HG03432 (cell line): ENCODE measurements at regions not wholly inside any gene's neighbourhood (a gene's known extent, or its start where the extent isn't known, plus 50 kb on each side); places are given as distances from the start of the nearest gene placed in this dataset.
A peak's percentile ranks its signal among the peaks of the same experiment; 100 is the strongest.

Experiments
- ATAC-seq: cut with Tn5 transposase; IDR thresholded peaks from one replicate; pipeline ENCODE4 v1.9.1; 2021; ENCODE audit warnings: mild to moderate bottlenecking, moderate library complexity; ENCODE audit not compliant: unreplicated experiment

- ATAC-seq: no peak
These were observed 202.4 kb upstream of the NEBL start for GRCh38 chr10:21099291-21100062.

GRCh38 chr10:21097926-21098355, 200.8 kb upstream of the NEBL start:
- no peak for ATAC-seq

GRCh38 chr10:21095494-21096055, 198.5 kb upstream of the NEBL start:
- ATAC-seq: no peak

GRCh38 chr10:21095073-21095472, 198.0 kb upstream of the NEBL start:
- no peak for ATAC-seq

GRCh38 chr10:21092683-21093524, 195.8 kb upstream of the NEBL start:
- no peak for ATAC-seq

GRCh38 chr10:21090609-21091082, 193.5 kb upstream of the NEBL start:
- ATAC-seq: no peak

- no peak for ATAC-seq
These were observed 190.4 kb upstream of the NEBL start for GRCh38 chr10:21087476-21087875.

- no peak for ATAC-seq
These were observed 187.6 kb upstream of the NEBL start for GRCh38 chr10:21084700-21085099.

- no peak for ATAC-seq
These were observed 186.8 kb upstream of the NEBL start for GRCh38 chr10:21083861-21084260.

GRCh38 chr10:21082206-21082605, 185.1 kb upstream of the NEBL start:
- no peak for ATAC-seq

- ATAC-seq: no peak
These were observed 183.2 kb upstream of the NEBL start for GRCh38 chr10:21080261-21080660.

- no peak for ATAC-seq
These were observed 182.2 kb upstream of the NEBL start for GRCh38 chr10:21079330-21079658.

- ATAC-seq: peak; percentile 61
These were observed 181.6 kb upstream of the NEBL start for GRCh38 chr10:21078410-21079329.

GRCh38 chr10:21077681-21078080, 180.6 kb upstream of the NEBL start:
- no peak for ATAC-seq

- ATAC-seq: no peak
These were observed 179.3 kb upstream of the NEBL start for GRCh38 chr10:21076381-21076780.

GRCh38 chr10:21075880-21076279, 178.8 kb upstream of the NEBL start:
- no peak for ATAC-seq

GRCh38 chr10:21071001-21071673, 174.0 kb upstream of the NEBL start:
- no peak for ATAC-seq

- ATAC-seq: no peak
These were observed 173.0 kb upstream of the NEBL start for GRCh38 chr10:21069929-21070700.

- no peak for ATAC-seq
These were observed 172.2 kb upstream of the NEBL start for GRCh38 chr10:21069278-21069677.
